ENCODE measurements at regions not wholly inside any gene's neighbourhood (a gene's known extent, or its start where the extent isn't known, plus 50 kb on each side); places are given as distances from the start of the nearest gene placed in this dataset.

DNA sequence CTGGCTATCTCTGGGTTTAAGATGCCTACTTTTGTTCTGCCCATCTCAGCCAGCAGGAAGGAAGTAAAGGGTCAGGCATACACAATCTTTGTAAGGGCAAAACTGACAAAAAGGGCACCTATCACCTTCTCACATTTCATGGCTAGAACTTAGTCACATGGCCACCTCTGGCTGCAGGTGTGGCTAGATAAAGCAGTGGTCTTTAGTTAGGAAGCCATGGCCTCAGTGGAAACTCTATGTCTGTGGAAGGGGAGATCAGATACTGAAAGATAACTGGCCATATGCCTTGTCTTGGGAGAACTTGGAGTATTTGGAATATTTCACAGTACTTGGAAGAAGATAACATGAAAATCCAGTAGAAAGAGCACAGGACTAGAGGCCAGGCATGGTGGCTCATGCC lies 80.7 kb upstream of the TBL1XR1 start:
- TF ChIP-seq EZH2 (IDR thresholded peaks at IDR 0.05) (no peak), FOXP2 (optimal IDR thresholded peaks at IDR 0.05; ENCODE audit: control extremely low read depth, extremely low read length, insufficient read depth) (no peak), POLR2AphosphoS5 (IDR thresholded peaks at IDR 0.05; ENCODE audit: borderline replicate concordance, low read depth, low read length) (no peak)
- H3K4me3 ChIP-seq: no peak overlapping the region
- no peak overlapping the region for H3K27ac ChIP-seq
- H3K9me3 ChIP-seq (ENCODE audit: low read depth, low read length): no peaks in the 10 kb centered on the region
- DNase-seq (ENCODE audit: low read depth, low spot score): no peak
- no peak overlapping the region for H3K9ac ChIP-seq (ENCODE audit: insufficient read length)
- H3K36me3 ChIP-seq (ENCODE audit: insufficient read depth, low read length): no peaks in the 10 kb centered on the region

DNA sequence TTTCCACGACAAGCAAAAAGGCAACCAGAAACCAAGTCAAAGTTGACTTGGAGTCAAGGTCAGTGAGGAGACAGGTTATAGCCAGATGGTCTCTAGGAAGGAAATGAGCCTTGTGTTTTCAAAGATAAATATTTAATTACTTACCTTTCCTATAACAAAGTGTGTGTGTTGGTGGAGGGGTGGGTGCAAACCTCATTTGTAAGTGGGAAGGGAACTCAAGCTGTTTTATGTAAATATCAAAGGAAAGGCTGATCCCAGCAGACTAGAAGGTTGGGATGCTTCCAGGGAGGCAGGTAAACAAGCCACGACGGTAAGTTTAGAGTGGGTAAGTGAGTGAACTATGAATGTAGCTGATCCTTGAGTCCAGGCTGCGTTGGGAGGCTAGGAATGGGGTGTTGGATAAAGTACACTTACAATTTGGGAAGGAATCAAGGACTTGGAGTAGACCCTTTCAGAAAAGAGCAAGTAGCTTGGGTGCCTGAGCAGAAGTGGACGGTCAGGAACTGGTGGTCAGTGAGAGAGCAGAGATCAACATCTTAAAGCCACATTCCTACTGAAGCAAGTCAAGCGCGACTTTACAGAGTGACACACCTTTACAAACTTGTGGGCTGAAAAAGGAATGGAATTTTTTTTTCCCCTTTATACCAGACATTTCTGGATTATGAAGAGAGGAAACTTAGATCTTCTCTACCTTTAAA lies 82.0 kb upstream of the TBL1XR1 start:
- H3K9me3 ChIP-seq (ENCODE audit: low read depth, low read length): no peaks in the 10 kb centered on the region
- DNase-seq (ENCODE audit: low read depth, low spot score): no peak
- H3K9ac ChIP-seq (ENCODE audit: insufficient read length): no peak overlapping the region
- H3K4me3 ChIP-seq: no peak overlapping the region
- H3K27ac ChIP-seq: no peak overlapping the region
- H3K36me3 ChIP-seq (ENCODE audit: insufficient read depth, low read length): no peaks in the 10 kb centered on the region
- TF ChIP-seq POLR2AphosphoS5 (IDR thresholded peaks at IDR 0.05; ENCODE audit: borderline replicate concordance, low read depth, low read length) (no peak), EZH2 (IDR thresholded peaks at IDR 0.05) (no peak), FOXP2 (optimal IDR thresholded peaks at IDR 0.05; ENCODE audit: control extremely low read depth, extremely low read length, insufficient read depth) (no peak)

DNA sequence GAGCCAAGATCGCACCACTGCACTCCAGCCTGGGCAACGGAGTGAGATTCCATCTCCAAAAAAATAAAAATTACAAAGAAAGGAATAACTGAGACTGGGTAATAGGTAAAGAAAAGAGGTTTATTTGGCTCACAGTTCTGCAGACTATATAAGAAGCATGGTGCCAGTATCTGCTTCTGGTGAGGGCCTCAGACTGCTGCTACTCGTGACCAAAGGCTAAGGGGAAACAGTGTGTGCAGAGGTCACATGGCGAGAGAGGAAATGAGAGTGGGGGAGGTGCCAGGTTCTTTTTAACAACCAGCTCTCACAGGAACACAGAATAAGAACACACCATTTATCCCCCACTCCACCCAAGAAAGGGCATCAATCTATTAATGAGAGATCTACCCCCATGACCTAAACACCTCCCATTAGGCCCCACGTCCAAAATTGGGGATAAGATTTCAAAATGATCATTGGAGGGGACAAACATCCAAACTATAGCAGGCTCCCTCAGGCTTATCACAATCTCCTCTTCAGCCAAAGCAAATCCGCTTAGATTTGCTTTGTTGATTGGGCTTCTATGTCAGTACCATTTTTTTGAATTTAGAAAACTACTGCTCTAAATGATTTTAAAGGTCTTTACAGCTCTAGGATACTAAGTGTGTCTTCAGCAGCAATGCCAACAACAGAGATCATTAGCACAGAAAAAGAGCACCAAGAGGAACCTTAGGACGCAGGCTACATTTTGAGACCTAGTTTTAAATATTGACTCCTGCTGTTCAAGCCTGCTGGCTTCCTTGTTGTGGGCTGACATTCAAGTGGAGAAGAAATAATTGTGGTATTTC lies 84.2 kb upstream of the TBL1XR1 start:
- no peak overlapping the region for H3K4me3 ChIP-seq
- no peak for DNase-seq (ENCODE audit: low read depth, low spot score)
- no peaks in the 10 kb centered on the region for H3K9me3 ChIP-seq (ENCODE audit: low read depth, low read length)
- TF ChIP-seq POLR2AphosphoS5 (IDR thresholded peaks at IDR 0.05; ENCODE audit: borderline replicate concordance, low read depth, low read length) (no peak), FOXP2 (optimal IDR thresholded peaks at IDR 0.05; ENCODE audit: control extremely low read depth, extremely low read length, insufficient read depth) (no peak), EZH2 (IDR thresholded peaks at IDR 0.05) (no peak)
- H3K9ac ChIP-seq (ENCODE audit: insufficient read length): no peak overlapping the region
- no peaks in the 10 kb centered on the region for H3K36me3 ChIP-seq (ENCODE audit: insufficient read depth, low read length)
- peak overlapping the region; percentile 43; the same call in 1 of the 2 replicates for H3K27ac ChIP-seq

DNA sequence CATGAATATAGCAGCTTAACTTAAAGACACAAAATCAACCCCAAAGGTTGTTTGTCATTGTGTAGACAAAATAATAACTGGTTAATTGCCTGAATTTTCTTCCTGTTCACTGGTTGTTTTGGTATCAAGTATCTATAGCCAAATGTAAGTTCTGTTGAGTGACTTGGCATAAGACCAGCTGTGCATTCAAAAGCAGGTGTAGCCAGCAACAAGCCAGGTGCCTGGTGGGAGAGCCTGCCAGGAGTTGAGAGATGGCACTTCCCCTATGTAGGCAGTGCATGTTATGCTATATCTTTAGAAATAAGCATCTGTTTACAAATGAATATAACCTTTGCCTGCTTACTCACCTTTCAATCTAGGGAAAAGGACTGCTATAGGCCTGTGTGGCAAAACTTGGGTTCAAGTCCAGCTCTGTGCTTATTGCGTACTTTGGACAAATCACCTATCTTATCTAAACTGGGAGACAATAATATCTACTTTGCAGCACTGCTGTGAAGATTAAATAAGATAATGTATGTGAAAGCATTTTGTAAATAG lies 84.9 kb upstream of the TBL1XR1 start:
- no peak overlapping the region for H3K9ac ChIP-seq (ENCODE audit: insufficient read length)
- TF ChIP-seq EZH2 (IDR thresholded peaks at IDR 0.05) (no peak), FOXP2 (optimal IDR thresholded peaks at IDR 0.05; ENCODE audit: control extremely low read depth, extremely low read length, insufficient read depth) (no peak), POLR2AphosphoS5 (IDR thresholded peaks at IDR 0.05; ENCODE audit: borderline replicate concordance, low read depth, low read length) (no peak)
- H3K9me3 ChIP-seq (ENCODE audit: low read depth, low read length): no peaks in the 10 kb centered on the region
- H3K4me3 ChIP-seq: no peak overlapping the region
- H3K36me3 ChIP-seq (ENCODE audit: insufficient read depth, low read length): no peaks in the 10 kb centered on the region
- DNase-seq (ENCODE audit: low read depth, low spot score): no peak
- H3K27ac ChIP-seq: peak overlapping the region; percentile 43; the same call in 1 of the 2 replicates

DNA sequence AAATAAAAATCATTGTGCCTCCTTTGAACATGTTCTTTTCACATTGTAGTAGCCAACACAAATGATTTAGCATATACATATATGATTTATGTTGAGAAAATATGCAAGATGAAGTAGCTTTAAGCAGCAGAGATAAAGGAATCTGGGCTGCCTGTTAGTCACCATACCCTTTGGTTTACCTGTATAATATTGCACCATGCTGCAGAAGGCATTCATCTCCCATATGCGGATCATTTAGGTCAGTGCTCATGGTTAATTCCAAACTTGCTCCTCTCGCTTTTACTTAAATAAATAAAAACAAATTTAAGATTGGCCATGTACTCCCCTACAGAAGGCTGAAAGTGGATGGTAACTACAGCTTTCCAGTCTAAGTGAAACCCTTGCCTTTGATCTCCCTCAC lies 86.7 kb upstream of the TBL1XR1 start:
- TF ChIP-seq FOXP2 (optimal IDR thresholded peaks at IDR 0.05; ENCODE audit: control extremely low read depth, extremely low read length, insufficient read depth) (no peak), EZH2 (IDR thresholded peaks at IDR 0.05) (no peak), POLR2AphosphoS5 (IDR thresholded peaks at IDR 0.05; ENCODE audit: borderline replicate concordance, low read depth, low read length) (no peak)
- H3K27ac ChIP-seq: peak overlapping the region; percentile 91
- H3K9ac ChIP-seq (ENCODE audit: insufficient read length): peak overlapping the region; percentile 68
- H3K4me3 ChIP-seq: peak overlapping the region; percentile 69
- no peaks in the 10 kb centered on the region for H3K36me3 ChIP-seq (ENCODE audit: insufficient read depth, low read length)
- no peaks in the 10 kb centered on the region for H3K9me3 ChIP-seq (ENCODE audit: low read depth, low read length)
- DNase-seq (ENCODE audit: low read depth, low spot score): no peak

DNA sequence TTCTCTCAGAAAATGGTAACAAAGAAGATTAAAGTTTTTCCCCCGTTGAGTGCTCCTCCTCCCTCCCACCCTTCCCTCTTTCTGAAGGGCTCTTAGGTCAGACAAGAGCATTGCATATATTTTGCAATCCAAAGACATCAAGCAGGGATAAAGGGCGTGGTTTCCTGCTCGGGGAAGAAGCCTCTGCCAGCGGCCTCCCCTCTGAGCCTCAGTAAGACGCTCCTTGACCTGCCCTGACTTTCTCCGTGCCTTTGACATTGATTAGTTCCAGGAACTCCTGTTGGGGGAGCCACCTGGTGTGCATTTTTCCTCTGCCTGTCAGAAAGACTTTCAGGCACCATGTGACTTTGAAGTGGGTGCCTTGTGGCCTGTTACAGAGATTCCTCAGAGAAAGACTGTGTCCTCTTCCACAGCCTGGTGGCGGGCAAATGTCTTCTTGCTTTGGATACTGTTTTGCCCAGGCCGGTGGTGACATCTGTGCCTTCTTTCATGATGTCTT lies 87.2 kb upstream of the TBL1XR1 start:
- Histone ChIP-seq H3K36me3 (ENCODE audit: insufficient read depth, low read length) (no peaks in the 10 kb centered on the region), H3K9ac (ENCODE audit: insufficient read length) (peak overlapping the region; percentile 68), H3K9me3 (ENCODE audit: low read depth, low read length) (no peaks in the 10 kb centered on the region), H3K4me3 (peak overlapping the region; percentile 69), H3K27ac (peak overlapping the region; percentile 91)
- DNase-seq (ENCODE audit: low read depth, low spot score): peak; percentile 87
- TF ChIP-seq POLR2AphosphoS5 (IDR thresholded peaks at IDR 0.05; ENCODE audit: borderline replicate concordance, low read depth, low read length) (no peak; the same call in 1 of the 2 replicates), FOXP2 (optimal IDR thresholded peaks at IDR 0.05; ENCODE audit: control extremely low read depth, extremely low read length, insufficient read depth) (peak; percentile 49)

DNA sequence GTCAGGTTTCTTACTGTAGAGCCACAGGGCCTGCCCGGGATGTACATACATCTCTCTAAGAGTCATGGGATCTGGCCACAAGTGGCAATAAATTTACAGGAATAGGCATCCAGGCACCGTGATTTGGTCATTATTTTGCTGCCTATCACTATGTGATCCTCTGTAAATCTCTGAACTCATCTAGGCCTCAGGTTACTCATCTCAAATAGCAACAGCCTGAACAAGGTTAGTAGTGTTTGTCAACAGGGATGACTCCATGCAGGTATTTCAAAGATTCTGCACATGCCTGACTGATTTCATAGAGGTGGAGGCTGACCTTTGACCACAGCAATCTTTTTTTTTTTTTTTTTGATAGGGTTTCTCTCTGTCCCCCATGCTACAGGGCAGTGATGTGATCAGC lies 88.8 kb upstream of the TBL1XR1 start:
- no peak for DNase-seq (ENCODE audit: low read depth, low spot score)
- Histone ChIP-seq H3K9me3 (ENCODE audit: low read depth, low read length) (no peaks in the 10 kb centered on the region), H3K27ac (no peak overlapping the region)

DNA sequence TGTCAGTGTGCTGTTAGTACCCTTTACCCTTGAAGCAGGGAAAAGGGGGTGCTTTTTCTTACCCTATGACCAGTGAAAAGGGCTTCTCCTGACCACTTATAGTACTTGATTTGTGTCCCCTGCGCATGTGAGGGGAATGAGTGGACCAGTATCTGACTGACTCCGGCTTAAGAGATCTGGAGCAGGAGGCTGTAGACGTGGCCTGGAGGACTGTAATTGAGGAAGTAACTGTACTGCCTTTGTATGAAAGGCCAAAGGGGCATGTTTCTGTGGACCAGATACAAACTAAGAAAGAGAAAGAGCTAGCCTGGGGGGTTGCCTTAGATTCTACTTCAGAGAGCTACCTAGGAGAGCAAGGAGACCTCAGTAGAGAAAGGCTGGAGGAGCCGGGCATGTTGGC lies 89.9 kb upstream of the TBL1XR1 start:
- no peak for TF ChIP-seq EZH2 (IDR thresholded peaks at IDR 0.05)
- TF ChIP-seq FOXP2 (optimal IDR thresholded peaks at IDR 0.05; ENCODE audit: control extremely low read depth, extremely low read length, insufficient read depth): no peak
- no peak for TF ChIP-seq POLR2AphosphoS5 (IDR thresholded peaks at IDR 0.05; ENCODE audit: borderline replicate concordance, low read depth, low read length)
- Histone ChIP-seq H3K36me3 (ENCODE audit: insufficient read depth, low read length) (no peaks in the 10 kb centered on the region), H3K9me3 (ENCODE audit: low read depth, low read length) (no peaks in the 10 kb centered on the region), H3K4me3 (no peak overlapping the region), H3K27ac (no peak overlapping the region), H3K9ac (ENCODE audit: insufficient read length) (no peak overlapping the region)
- DNase-seq (ENCODE audit: low read depth, low spot score): no peak

More for the DNA sequence above, 88.8 kb upstream of the TBL1XR1 start:
- TF ChIP-seq EZH2 (IDR thresholded peaks at IDR 0.05) (no peak), FOXP2 (optimal IDR thresholded peaks at IDR 0.05; ENCODE audit: control extremely low read depth, extremely low read length, insufficient read depth) (no peak), POLR2AphosphoS5 (IDR thresholded peaks at IDR 0.05; ENCODE audit: borderline replicate concordance, low read depth, low read length) (no peak)
- Histone ChIP-seq H3K36me3 (ENCODE audit: insufficient read depth, low read length) (no peaks in the 10 kb centered on the region), H3K4me3 (no peak overlapping the region), H3K9ac (ENCODE audit: insufficient read length) (no peak overlapping the region)

Data from SK-N-MC (cell line).